ENCODE measurements at regions not wholly inside any gene's neighbourhood (a gene's known extent, or its start where the extent isn't known, plus 50 kb on each side); places are given as distances from the start of the nearest gene placed in this dataset.
"Not testable (repeated sequence)": the region's sequence is repeated elsewhere in the genome, so short reads cannot be mapped to it uniquely, and the experiment has no call there.

- Histone ChIP-seq H3K36me3 (ENCODE audit: control insufficient read depth in 2 of 2, insufficient read depth in 2 of 2, low read length in 1 of 2) (no peaks in the 10 kb centered on the region), H3K4me3 (ENCODE audit: low read depth in 1 of 2, low read length in 2 of 2) (no peak overlapping the region), H3K4me1 (ENCODE audit: control insufficient read depth in 2 of 2, insufficient read depth in 2 of 2, low read length in 1 of 2) (no peaks in the 10 kb centered on the region), H3K27me3 (ENCODE audit: control insufficient read depth in 1 of 2, insufficient read depth in 2 of 2, low read length in 2 of 2) (no peaks in the 10 kb centered on the region), H3K9me3 (ENCODE audit: control insufficient read depth in 2 of 2, insufficient read depth in 1 of 2, low read depth in 1 of 2, low read length in 1 of 2) (peaks cover 0 to 2% of the 10 kb centered on the region in 2 donors), H3K27ac (ENCODE audit: low read depth in 2 of 2, low read length in 1 of 2) (no peak overlapping the region)
- 83 to 84% methylated on average over 3 of the region's 3 CpGs for WGBS, 2 donors
These were observed 429.1 kb downstream of the ACTR3B start for GRCh38 chr7:153188630-153189029.

GRCh38 chr7:153190452-153190851 is 430.9 kb downstream of the ACTR3B start:
- H3K27me3 ChIP-seq (ENCODE audit: control insufficient read depth in 1 of 2, insufficient read depth in 2 of 2, low read length in 2 of 2) = no peaks in the 10 kb centered on the region
- H3K4me1 ChIP-seq (ENCODE audit: control insufficient read depth in 2 of 2, insufficient read depth in 2 of 2, low read length in 1 of 2) = no peaks in the 10 kb centered on the region
- H3K4me3 ChIP-seq (ENCODE audit: low read depth in 1 of 2, low read length in 2 of 2) = no peak overlapping the region
- no peaks in the 10 kb centered on the region for H3K36me3 ChIP-seq (ENCODE audit: control insufficient read depth in 2 of 2, insufficient read depth in 2 of 2, low read length in 1 of 2)
- H3K27ac ChIP-seq (ENCODE audit: low read depth in 2 of 2, low read length in 1 of 2) = no peak overlapping the region
- peaks cover 0 to 2% of the 10 kb centered on the region in 2 donors for H3K9me3 ChIP-seq (ENCODE audit: control insufficient read depth in 2 of 2, insufficient read depth in 1 of 2, low read depth in 1 of 2, low read length in 1 of 2)
- WGBS, 2 donors = 55 to 65% methylated on average over 3 of the region's 3 CpGs

- no peaks in the 10 kb centered on the region for H3K27me3 ChIP-seq (ENCODE audit: control insufficient read depth in 1 of 2, insufficient read depth in 2 of 2, low read length in 2 of 2)
- H3K27ac ChIP-seq (ENCODE audit: low read depth in 2 of 2, low read length in 1 of 2) = no peak overlapping the region
- WGBS, 2 donors = 79 to 80% methylated on average over 4 of the region's 4 CpGs
These were observed 431.4 kb downstream of the ACTR3B start for GRCh38 chr7:153190986-153191385.

GRCh38 chr7:153193144-153193595 is 433.6 kb downstream of the ACTR3B start:
- WGBS, 2 donors = 9% methylated on average over 12 of the region's 12 CpGs
- Histone ChIP-seq H3K36me3 (ENCODE audit: control insufficient read depth in 2 of 2, insufficient read depth in 2 of 2, low read length in 1 of 2) (no peaks in the 10 kb centered on the region), H3K4me3 (ENCODE audit: low read depth in 1 of 2, low read length in 2 of 2) (no peak overlapping the region), H3K27me3 (ENCODE audit: control insufficient read depth in 1 of 2, insufficient read depth in 2 of 2, low read length in 2 of 2) (no peaks in the 10 kb centered on the region), H3K9me3 (ENCODE audit: control insufficient read depth in 2 of 2, insufficient read depth in 1 of 2, low read depth in 1 of 2, low read length in 1 of 2) (peaks cover 0 to 2% of the 10 kb centered on the region in 2 donors), H3K4me1 (ENCODE audit: control insufficient read depth in 2 of 2, insufficient read depth in 2 of 2, low read length in 1 of 2) (no peaks in the 10 kb centered on the region), H3K27ac (ENCODE audit: low read depth in 2 of 2, low read length in 1 of 2) (no peak overlapping the region)

More at GRCh38 chr7:153190986-153191385, 431.4 kb downstream of the ACTR3B start:
- peaks cover 0 to 2% of the 10 kb centered on the region in 2 donors for H3K9me3 ChIP-seq (ENCODE audit: control insufficient read depth in 2 of 2, insufficient read depth in 1 of 2, low read depth in 1 of 2, low read length in 1 of 2)
- H3K4me1 ChIP-seq (ENCODE audit: control insufficient read depth in 2 of 2, insufficient read depth in 2 of 2, low read length in 1 of 2) = no peaks in the 10 kb centered on the region
- no peaks in the 10 kb centered on the region for H3K36me3 ChIP-seq (ENCODE audit: control insufficient read depth in 2 of 2, insufficient read depth in 2 of 2, low read length in 1 of 2)
- H3K4me3 ChIP-seq (ENCODE audit: low read depth in 1 of 2, low read length in 2 of 2) = no peak overlapping the region

GRCh38 chr7:153217032-153217431 is 457.5 kb downstream of the ACTR3B start:
- Histone ChIP-seq H3K27me3 (ENCODE audit: control insufficient read depth in 1 of 2, insufficient read depth in 2 of 2, low read length in 2 of 2) (no peaks in the 10 kb centered on the region), H3K36me3 (ENCODE audit: control insufficient read depth in 2 of 2, insufficient read depth in 2 of 2, low read length in 1 of 2) (no peaks in the 10 kb centered on the region), H3K9me3 (ENCODE audit: control insufficient read depth in 2 of 2, insufficient read depth in 1 of 2, low read depth in 1 of 2, low read length in 1 of 2) (peaks cover 2 to 6% of the 10 kb centered on the region in 2 donors), H3K27ac (ENCODE audit: low read depth in 2 of 2, low read length in 1 of 2) (no peak overlapping the region), H3K4me3 (ENCODE audit: low read depth in 1 of 2, low read length in 2 of 2) (no peak overlapping the region), H3K4me1 (ENCODE audit: control insufficient read depth in 2 of 2, insufficient read depth in 2 of 2, low read length in 1 of 2) (no peaks in the 10 kb centered on the region)
- 91 to 93% methylated on average over 8 of the region's 8 CpGs for WGBS, 2 donors

GRCh38 chr7:153224890-153225289 is 465.3 kb downstream of the ACTR3B start:
- H3K27ac ChIP-seq (ENCODE audit: low read depth in 2 of 2, low read length in 1 of 2) = no peak overlapping the region
- no peak overlapping the region for H3K4me3 ChIP-seq (ENCODE audit: low read depth in 1 of 2, low read length in 2 of 2)
- H3K4me1 ChIP-seq (ENCODE audit: control insufficient read depth in 2 of 2, insufficient read depth in 2 of 2, low read length in 1 of 2) = no peaks in the 10 kb centered on the region
- 68 to 83% methylated on average over 1 of the region's 1 CpG for WGBS, 2 donors
- H3K27me3 ChIP-seq (ENCODE audit: control insufficient read depth in 1 of 2, insufficient read depth in 2 of 2, low read length in 2 of 2) = no peaks in the 10 kb centered on the region
- peaks cover 2 to 3% of the 10 kb centered on the region in 2 donors for H3K9me3 ChIP-seq (ENCODE audit: control insufficient read depth in 2 of 2, insufficient read depth in 1 of 2, low read depth in 1 of 2, low read length in 1 of 2)
- H3K36me3 ChIP-seq (ENCODE audit: control insufficient read depth in 2 of 2, insufficient read depth in 2 of 2, low read length in 1 of 2) = no peaks in the 10 kb centered on the region

- not testable (repeated sequence) for H3K27me3 ChIP-seq (ENCODE audit: control insufficient read depth in 1 of 2, insufficient read depth in 2 of 2, low read length in 2 of 2); H3K36me3 ChIP-seq (ENCODE audit: control insufficient read depth in 2 of 2, insufficient read depth in 2 of 2, low read length in 1 of 2); H3K4me3 ChIP-seq (ENCODE audit: low read depth in 1 of 2, low read length in 2 of 2); H3K9me3 ChIP-seq (ENCODE audit: control insufficient read depth in 2 of 2, insufficient read depth in 1 of 2, low read depth in 1 of 2, low read length in 1 of 2); H3K27ac ChIP-seq (ENCODE audit: low read depth in 2 of 2, low read length in 1 of 2); H3K4me1 ChIP-seq (ENCODE audit: control insufficient read depth in 2 of 2, insufficient read depth in 2 of 2, low read length in 1 of 2)
- 79 to 81% methylated on average over 7 of the region's 7 CpGs for WGBS, 2 donors
These were observed 485.6 kb downstream of the ACTR3B start for GRCh38 chr7:153245136-153245535.

GRCh38 chr7:153245809-153246208 is 486.3 kb downstream of the ACTR3B start:
- Histone ChIP-seq H3K27me3 (ENCODE audit: control insufficient read depth in 1 of 2, insufficient read depth in 2 of 2, low read length in 2 of 2) (no peaks in the 10 kb centered on the region), H3K9me3 (ENCODE audit: control insufficient read depth in 2 of 2, insufficient read depth in 1 of 2, low read depth in 1 of 2, low read length in 1 of 2) (no peaks in the 10 kb centered on the region), H3K4me3 (ENCODE audit: low read depth in 1 of 2, low read length in 2 of 2) (no peak overlapping the region), H3K27ac (ENCODE audit: low read depth in 2 of 2, low read length in 1 of 2) (no peak overlapping the region), H3K4me1 (ENCODE audit: control insufficient read depth in 2 of 2, insufficient read depth in 2 of 2, low read length in 1 of 2) (no peaks in the 10 kb centered on the region), H3K36me3 (ENCODE audit: control insufficient read depth in 2 of 2, insufficient read depth in 2 of 2, low read length in 1 of 2) (no peaks in the 10 kb centered on the region)
- 67 to 76% methylated on average over 1 of the region's 1 CpG for WGBS, 2 donors

GRCh38 chr7:153247926-153248325 is 488.4 kb downstream of the ACTR3B start:
- Histone ChIP-seq H3K4me1 (ENCODE audit: control insufficient read depth in 2 of 2, insufficient read depth in 2 of 2, low read length in 1 of 2) (no peaks in the 10 kb centered on the region), H3K9me3 (ENCODE audit: control insufficient read depth in 2 of 2, insufficient read depth in 1 of 2, low read depth in 1 of 2, low read length in 1 of 2) (peaks cover 0 to under 1% of the 10 kb centered on the region in 2 donors), H3K36me3 (ENCODE audit: control insufficient read depth in 2 of 2, insufficient read depth in 2 of 2, low read length in 1 of 2) (no peaks in the 10 kb centered on the region), H3K27ac (ENCODE audit: low read depth in 2 of 2, low read length in 1 of 2) (no peak overlapping the region), H3K4me3 (ENCODE audit: low read depth in 1 of 2, low read length in 2 of 2) (no peak overlapping the region), H3K27me3 (ENCODE audit: control insufficient read depth in 1 of 2, insufficient read depth in 2 of 2, low read length in 2 of 2) (no peaks in the 10 kb centered on the region)
- WGBS, 2 donors = 34 to 44% methylated on average over 4 of the region's 4 CpGs

GRCh38 chr7:153258686-153259085 is 499.1 kb downstream of the ACTR3B start:
- Histone ChIP-seq H3K36me3 (ENCODE audit: control insufficient read depth in 2 of 2, insufficient read depth in 2 of 2, low read length in 1 of 2) (no peaks in the 10 kb centered on the region), H3K4me3 (ENCODE audit: low read depth in 1 of 2, low read length in 2 of 2) (no peak overlapping the region), H3K4me1 (ENCODE audit: control insufficient read depth in 2 of 2, insufficient read depth in 2 of 2, low read length in 1 of 2) (no peaks in the 10 kb centered on the region), H3K27ac (ENCODE audit: low read depth in 2 of 2, low read length in 1 of 2) (no peak overlapping the region), H3K9me3 (ENCODE audit: control insufficient read depth in 2 of 2, insufficient read depth in 1 of 2, low read depth in 1 of 2, low read length in 1 of 2) (no peaks in the 10 kb centered on the region), H3K27me3 (ENCODE audit: control insufficient read depth in 1 of 2, insufficient read depth in 2 of 2, low read length in 2 of 2) (no peaks in the 10 kb centered on the region)
- WGBS, 2 donors = 63 to 70% methylated on average over 6 of the region's 6 CpGs
